ENCODE measurements at regions not wholly inside any gene's neighbourhood (a gene's known extent, or its start where the extent isn't known, plus 50 kb on each side); places are given as distances from the start of the nearest gene placed in this dataset.

GRCh38 chr16:6616746-6617145 is 715.9 kb upstream of the RBFOX1 start:
- no CpG with 5 or more reads among the region's 6 CpGs for WGBS, 2 experiments (ENCODE audit: extremely low coverage in 2 of 2, insufficient read length in 1 of 2)
- CTCF ChIA-PET: no interaction called here

More at GRCh38 chr16:6616746-6617145, 715.9 kb upstream of the RBFOX1 start:
- in situ Hi-C loops (cut with MboI; ENCODE audit: low sequenced_read_pairs) (no loop called here), intact Hi-C loops (cut with micrococcal nuclease) (no loop called here), dilution Hi-C loops (cut with HindIII; ENCODE audit: low sequenced_read_pairs, unreplicated experiment) (no loop called here)
- POLR2A ChIA-PET (ENCODE audit: unreplicated experiment): no interaction called here
- H3K4me1 ChIP-seq (ENCODE audit: control insufficient read depth, insufficient read depth, low read length): no peaks in the 10 kb centered on the region
- no peak overlapping the region for H3K14ac ChIP-seq (replicated peaks; ENCODE audit: low read depth, low read length)
- no peak overlapping the region for H3K4ac ChIP-seq (ENCODE audit: low read depth, low read length)
- H3K56ac ChIP-seq (ENCODE audit: extremely low read depth, insufficient read depth, low read length): no peak overlapping the region
- no peak overlapping the region for H2BK120ac ChIP-seq (ENCODE audit: low read depth, low read length)
- no peak overlapping the region for H3K9ac ChIP-seq (ENCODE audit: low read depth, low read length)
- H2BK15ac ChIP-seq (ENCODE audit: low read depth, low read length): no peak overlapping the region
- H2AK9ac ChIP-seq (replicated peaks; ENCODE audit: low read depth, low read length, poor library complexity): no peak overlapping the region
- no peaks in the 10 kb centered on the region for H3K9me1 ChIP-seq (ENCODE audit: insufficient read depth, low read length)
- peaks cover 10% of the 10 kb centered on the region for H3K9me3 ChIP-seq (ENCODE audit: control insufficient read depth, insufficient read depth, low read length)
- no TSS peak for BruUV-seq (replicated peaks)
- no peak overlapping the region for H2BK20ac ChIP-seq (ENCODE audit: low read depth, low read length)
- DNase-seq: no peak
- H3K27me3 ChIP-seq (ENCODE audit: control insufficient read depth, insufficient read depth, low read length): no peaks in the 10 kb centered on the region
- H3K4me3 ChIP-seq (ENCODE audit: insufficient read depth, low read depth, low read length): no peak overlapping the region
- H2BK5ac ChIP-seq (ENCODE audit: low read depth, low read length, poor library complexity, severe bottlenecking): no peak overlapping the region
- H2AFZ ChIP-seq (replicated peaks; ENCODE audit: low read length, poor library complexity): no peak overlapping the region
- H4K5ac ChIP-seq (ENCODE audit: low read depth, low read length): no peak overlapping the region
- H3K4me2 ChIP-seq (ENCODE audit: low read depth, low read length): no peak overlapping the region
- no peak overlapping the region for H3K18ac ChIP-seq (ENCODE audit: low read depth, low read length)
- H4K8ac ChIP-seq (ENCODE audit: low read depth in 2 of 2, low read length in 2 of 2): no peak overlapping the region
- H3K27ac ChIP-seq (ENCODE audit: insufficient read depth, low read length): no peak overlapping the region
- H3K79me1 ChIP-seq (ENCODE audit: low read depth in 1 of 2, low read length in 2 of 2): no peaks in the 10 kb centered on the region
- no peaks in the 10 kb centered on the region for H3K36me3 ChIP-seq (ENCODE audit: control insufficient read depth, insufficient read depth, low read length)
- ATAC-seq (ENCODE audit: low read depth): no peak
- H4K20me1 ChIP-seq (ENCODE audit: insufficient read depth, low read length): no peaks in the 10 kb centered on the region
- TF ChIP-seq MXI1 (IDR thresholded peaks at IDR 0.05; ENCODE audit: borderline replicate concordance, low read depth, low read length) (no peak), CTCF (conservative IDR thresholded peaks at IDR 0.05; ENCODE audit: low read depth, low read length) (no peak), MAZ (IDR thresholded peaks at IDR 0.05; ENCODE audit: borderline replicate concordance, low read depth, low read length) (no peak), CHD1 (IDR thresholded peaks at IDR 0.05; ENCODE audit: low read depth, low read length) (no peak), CEBPB (IDR thresholded peaks at IDR 0.05; ENCODE audit: low read depth, low read length) (no peak), SMC3 (IDR thresholded peaks at IDR 0.05; ENCODE audit: low read depth, low read length) (no peak), NFE2L2 (IDR thresholded peaks at IDR 0.05; ENCODE audit: low read depth, low read length) (no peak), RFX5 (IDR thresholded peaks at IDR 0.05; ENCODE audit: low read depth, low read length) (no peak)
- H4K91ac ChIP-seq (ENCODE audit: insufficient read depth, low read depth, low read length): no peak overlapping the region
- H3K23ac ChIP-seq (ENCODE audit: low read depth, low read length): no peak overlapping the region
- H2AK5ac ChIP-seq (ENCODE audit: low read depth, low read length): no peak overlapping the region
